Thyroid gland (tissue), 4 donors: ENCODE measurements at regions not wholly inside any gene's neighbourhood (a gene's known extent, or its start where the extent isn't known, plus 50 kb on each side); places are given as distances from the start of the nearest gene placed in this dataset.

Experiments
- DNase-seq, 2 donors: peaks; one replicate each; pipeline ENCODE4 v3.0.0-alpha.2; 2019
- H3K27ac ChIP-seq, 3 donors: fragments of 200-600 bp; sonication (generic); 1 replicate in 2 of 3; 2 replicates in 1 of 3; pipeline ENCODE4 v1.5.1; 2016 to 2019; ENCODE audit warnings: mild to moderate bottlenecking in 1 of 3, moderate library complexity in 1 of 3
- H3K27me3 ChIP-seq: fragments of 200-600 bp; sonication (generic); one replicate; pipeline ENCODE4 v1.5.1; 2019
- H3K36me3 ChIP-seq, 2 donors: fragments of 200-600 bp; sonication (generic); one replicate each; pipeline ENCODE4 v1.5.1; 2016 to 2019
- H3K4me1 ChIP-seq, 2 donors: fragments of 200-600 bp; sonication (generic); one replicate each; pipeline ENCODE4 v1.5.1; 2017 to 2019
- H3K4me3 ChIP-seq, 3 donors: fragments of 200-600 bp; sonication (generic); replicated peaks in 1 of 3; 1 replicate in 2 of 3; 2 replicates in 1 of 3; pipeline ENCODE4 v1.5.1; 2016; ENCODE audit warnings: mild to moderate bottlenecking in 1 of 3
- H3K9me3 ChIP-seq: fragments of 200-600 bp; sonication (generic); one replicate; pipeline ENCODE4 v1.5.1; 2017
- CTCF ChIP-seq, 6 experiments: fragments of 200-600 bp in 3 of 6; fragments of 450-650 bp in 3 of 6; sonication (generic) in 3 of 6; IDR thresholded peaks; one replicate each; pipeline ENCODE4 v1.5.1; 2016 to 2019; ENCODE audit warnings: antibody characterized with exemption in 6 of 6, mild to moderate bottlenecking in 2 of 6, inconsistent platforms in 1 of 6, moderate library complexity in 1 of 6
- POLR2A ChIP-seq, 2 donors: fragments of 450-650 bp; IDR thresholded peaks; one replicate each; pipeline ENCODE4 v1.6.1; 2017; ENCODE audit warnings: antibody characterized with exemption in 2 of 2, mild to moderate bottlenecking in 2 of 2, moderate library complexity in 1 of 2
- WGBS, 2 donors: methylation state at CpG; one replicate each; pipeline ENCODE4 v1.1.5; 2017; 5-methylcytosine and 5-hydroxymethylcytosine counted together
- intact Hi-C: fragments of 100-400 bp; cut with DNase I; formaldehyde crosslinking; loops from one replicate; pipeline ENCODE4 v1.15.1; 2023

- TF ChIP-seq POLR2A (IDR thresholded peaks at IDR 0.05) (no peak), CTCF (IDR thresholded peaks at IDR 0.05) (no peak)
- no peaks in the 10 kb centered on the region for H3K36me3 ChIP-seq
- H3K4me3 ChIP-seq: no peak overlapping the region
- DNase-seq: no peak
- H3K9me3 ChIP-seq: no peaks in the 10 kb centered on the region
- no peaks in the 10 kb centered on the region for H3K4me1 ChIP-seq
- H3K27ac ChIP-seq: no peak overlapping the region
- H3K27me3 ChIP-seq: no peaks in the 10 kb centered on the region
- intact Hi-C loops: no loop called here
- WGBS, 2 donors: 88 to 91% methylated on average over 3 of the region's 3 CpGs
Observed at GRCh38 chr6:67633058-67633457, 1002.0 kb upstream of the ADGRB3 start.

- WGBS, 2 donors: 54 to 57% methylated on average over 2 of the region's 2 CpGs
- Histone ChIP-seq H3K9me3 (no peaks in the 10 kb centered on the region), H3K36me3 (no peaks in the 10 kb centered on the region), H3K4me1 (no peaks in the 10 kb centered on the region), H3K27ac (no peak overlapping the region), H3K27me3 (no peaks in the 10 kb centered on the region), H3K4me3 (no peak overlapping the region)
- no peak for DNase-seq
- intact Hi-C loops: no loop called here
- TF ChIP-seq POLR2A (IDR thresholded peaks at IDR 0.05): no peak
- TF ChIP-seq CTCF (IDR thresholded peaks at IDR 0.05): no peak
Observed at GRCh38 chr6:67630146-67630545, 1004.9 kb upstream of the ADGRB3 start.

GRCh38 chr6:67629258-67629657 is 1005.8 kb upstream of the ADGRB3 start:
- H3K9me3 ChIP-seq: no peaks in the 10 kb centered on the region
- no peaks in the 10 kb centered on the region for H3K4me1 ChIP-seq
- no peaks in the 10 kb centered on the region for H3K27me3 ChIP-seq
- H3K36me3 ChIP-seq: no peaks in the 10 kb centered on the region
- H3K4me3 ChIP-seq: no peak overlapping the region
- intact Hi-C loops: no loop called here
- TF ChIP-seq POLR2A (IDR thresholded peaks at IDR 0.05): no peak
- H3K27ac ChIP-seq: no peak overlapping the region
- no peak for DNase-seq

- no peaks in the 10 kb centered on the region for H3K9me3 ChIP-seq
- no peak overlapping the region for H3K27ac ChIP-seq
- H3K27me3 ChIP-seq: no peaks in the 10 kb centered on the region
- intact Hi-C loops: no loop called here
- no peaks in the 10 kb centered on the region for H3K4me1 ChIP-seq
- no peak for DNase-seq
- no peaks in the 10 kb centered on the region for H3K36me3 ChIP-seq
- WGBS, 2 donors: 76 to 85% methylated on average over 7 of the region's 7 CpGs
- TF ChIP-seq CTCF (IDR thresholded peaks at IDR 0.05) (no peak), POLR2A (IDR thresholded peaks at IDR 0.05) (no peak)
- H3K4me3 ChIP-seq: no peak overlapping the region
Observed at GRCh38 chr6:67615796-67616195, 1019.3 kb upstream of the ADGRB3 start.

GRCh38 chr6:67608099-67608749 is 1026.9 kb upstream of the ADGRB3 start:
- DNase-seq: no peak
- no peaks in the 10 kb centered on the region for H3K27me3 ChIP-seq
- H3K9me3 ChIP-seq: no peaks in the 10 kb centered on the region
- WGBS, 2 donors: 74% methylated on average over 4 of the region's 4 CpGs
- no peaks in the 10 kb centered on the region for H3K36me3 ChIP-seq
- H3K4me1 ChIP-seq: no peaks in the 10 kb centered on the region
- H3K4me3 ChIP-seq: no peak overlapping the region
- TF ChIP-seq CTCF (IDR thresholded peaks at IDR 0.05) (no peak), POLR2A (IDR thresholded peaks at IDR 0.05) (no peak)
- intact Hi-C loops: no loop called here
- H3K27ac ChIP-seq: no peak overlapping the region
